DND-41 (cell line): ENCODE measurements at regions not wholly inside any gene's neighbourhood (a gene's known extent, or its start where the extent isn't known, plus 50 kb on each side); places are given as distances from the start of the nearest gene placed in this dataset.

Source experiments
- CTCF ChIP-seq: IDR thresholded peaks from 2 replicates; pipeline ENCODE4 v1.5.1; 2012; ENCODE audit warnings: borderline replicate concordance, low read length, moderate library complexity, mild to moderate bottlenecking; ENCODE audit not compliant: poor library complexity, severe bottlenecking; ENCODE audit errors: extremely low read depth
- EZH2 ChIP-seq: IDR thresholded peaks from 3 replicates; pipeline ENCODE4 v1.6.1; 2012; ENCODE audit warnings: borderline replicate concordance, low read depth, mild to moderate bottlenecking, moderate library complexity, low read length, inconsistent platforms; ENCODE audit not compliant: severe bottlenecking

DNA sequence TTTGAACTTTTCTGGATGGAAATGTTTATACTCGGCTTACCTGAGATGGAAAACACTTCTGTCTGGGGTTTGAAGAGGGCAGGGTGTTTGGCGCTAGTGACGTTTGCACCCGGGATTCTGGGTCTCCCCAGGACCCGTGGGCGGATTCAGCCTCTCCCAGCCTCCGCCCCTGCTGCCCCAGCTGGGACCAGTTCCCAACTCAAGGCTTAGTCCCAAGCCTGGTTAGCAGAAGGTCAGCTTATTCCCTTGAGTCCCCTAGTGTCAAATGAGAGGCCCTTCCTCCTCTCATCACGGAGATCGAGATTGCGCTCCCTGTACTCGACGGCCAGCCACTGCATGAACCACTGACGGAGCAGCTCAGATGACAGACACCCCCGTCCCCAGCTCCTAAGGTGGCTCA is 123.2 kb downstream of the RTP5 start:
- TF ChIP-seq CTCF = no peak
- no peak for TF ChIP-seq EZH2
